ENCODE measurements at regions not wholly inside any gene's neighbourhood (a gene's known extent, or its start where the extent isn't known, plus 50 kb on each side); places are given as distances from the start of the nearest gene placed in this dataset.

GRCh38 chr13:31937436-31937835 lies 94.1 kb upstream of the FRY start:
- Histone ChIP-seq H3K9ac (ENCODE audit: low read depth in 2 of 2, low read length in 2 of 2) (no peak overlapping the region), H3K27ac (no peak overlapping the region), H3K4me3 (no peak overlapping the region), H3K36me3 (no peaks in the 10 kb centered on the region), H3K4me1 (no peaks in the 10 kb centered on the region), H3K27me3 (no peaks in the 10 kb centered on the region), H3K9me3 (no peaks in the 10 kb centered on the region)
- no peak for TF ChIP-seq CTCF (IDR thresholded peaks at IDR 0.05)
- intact Hi-C loops (cut with DNase I) = no loop called here
- no peak for DNase-seq

GRCh38 chr13:31940076-31940475 lies 91.5 kb upstream of the FRY start:
- no peak for DNase-seq
- Histone ChIP-seq H3K27ac (no peak overlapping the region), H3K9ac (ENCODE audit: low read depth in 2 of 2, low read length in 2 of 2) (no peak overlapping the region), H3K36me3 (no peaks in the 10 kb centered on the region), H3K4me1 (no peaks in the 10 kb centered on the region), H3K9me3 (no peaks in the 10 kb centered on the region), H3K4me3 (no peak overlapping the region), H3K27me3 (no peaks in the 10 kb centered on the region)
- intact Hi-C loops (cut with DNase I) = no loop called here
- TF ChIP-seq CTCF (IDR thresholded peaks at IDR 0.05) = no peak

GRCh38 chr13:31943591-31943990 lies 88.0 kb upstream of the FRY start:
- H3K4me3 ChIP-seq = no peak overlapping the region
- intact Hi-C loops (cut with DNase I) = no loop called here
- H3K9ac ChIP-seq (ENCODE audit: low read depth in 2 of 2, low read length in 2 of 2) = no peak overlapping the region
- no peaks in the 10 kb centered on the region for H3K36me3 ChIP-seq
- no peak for TF ChIP-seq CTCF (IDR thresholded peaks at IDR 0.05)
- no peaks in the 10 kb centered on the region for H3K4me1 ChIP-seq
- H3K27ac ChIP-seq = no peak overlapping the region
- H3K9me3 ChIP-seq = no peaks in the 10 kb centered on the region
- H3K27me3 ChIP-seq = no peaks in the 10 kb centered on the region
- no peak for DNase-seq

GRCh38 chr13:31944262-31945160 lies 87.1 kb upstream of the FRY start:
- no peak for DNase-seq
- Histone ChIP-seq H3K9me3 (no peaks in the 10 kb centered on the region), H3K4me1 (no peaks in the 10 kb centered on the region), H3K4me3 (no peak overlapping the region), H3K27ac (no peak overlapping the region), H3K9ac (ENCODE audit: low read depth in 2 of 2, low read length in 2 of 2) (no peak overlapping the region), H3K36me3 (no peaks in the 10 kb centered on the region), H3K27me3 (no peaks in the 10 kb centered on the region)
- intact Hi-C loops (cut with DNase I) = no loop called here
- no peak for TF ChIP-seq CTCF (IDR thresholded peaks at IDR 0.05)

GRCh38 chr13:31945202-31945961 lies 86.2 kb upstream of the FRY start:
- no peak overlapping the region for H3K27ac ChIP-seq
- intact Hi-C loops (cut with DNase I) = no loop called here
- H3K4me1 ChIP-seq = no peaks in the 10 kb centered on the region
- no peak for TF ChIP-seq CTCF (IDR thresholded peaks at IDR 0.05)
- peak; percentile 45 for DNase-seq
- no peaks in the 10 kb centered on the region for H3K9me3 ChIP-seq
- H3K27me3 ChIP-seq = no peaks in the 10 kb centered on the region
- H3K36me3 ChIP-seq = no peaks in the 10 kb centered on the region
- no peak overlapping the region for H3K9ac ChIP-seq (ENCODE audit: low read depth in 2 of 2, low read length in 2 of 2)
- no peak overlapping the region for H3K4me3 ChIP-seq
